ENCODE measurements at regions not wholly inside any gene's neighbourhood (a gene's known extent, or its start where the extent isn't known, plus 50 kb on each side); places are given as distances from the start of the nearest gene placed in this dataset.
"Not testable (repeated sequence)": the region's sequence is repeated elsewhere in the genome, so short reads cannot be mapped to it uniquely, and the experiment has no call there.

DNA sequence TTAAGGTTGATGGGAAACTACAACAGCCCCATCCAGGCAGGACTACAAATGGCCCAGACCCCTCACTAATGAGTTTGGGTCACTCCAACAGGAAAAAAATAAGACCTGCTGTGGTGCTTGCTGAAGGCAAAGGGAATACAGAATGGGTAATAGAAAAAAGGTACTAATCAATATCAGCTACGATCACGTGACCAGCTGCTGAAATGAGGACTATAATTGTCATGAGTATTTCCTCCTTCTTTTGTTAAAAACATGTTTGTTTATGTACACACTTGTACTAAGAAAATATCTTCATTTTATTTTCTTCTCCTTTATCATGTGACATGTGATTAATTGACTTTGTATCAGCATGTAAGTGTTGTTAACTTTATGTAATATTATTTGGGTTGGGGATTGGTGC is 199.9 kb downstream of the GJA1 start:
- TF ChIP-seq, protein P1, sequence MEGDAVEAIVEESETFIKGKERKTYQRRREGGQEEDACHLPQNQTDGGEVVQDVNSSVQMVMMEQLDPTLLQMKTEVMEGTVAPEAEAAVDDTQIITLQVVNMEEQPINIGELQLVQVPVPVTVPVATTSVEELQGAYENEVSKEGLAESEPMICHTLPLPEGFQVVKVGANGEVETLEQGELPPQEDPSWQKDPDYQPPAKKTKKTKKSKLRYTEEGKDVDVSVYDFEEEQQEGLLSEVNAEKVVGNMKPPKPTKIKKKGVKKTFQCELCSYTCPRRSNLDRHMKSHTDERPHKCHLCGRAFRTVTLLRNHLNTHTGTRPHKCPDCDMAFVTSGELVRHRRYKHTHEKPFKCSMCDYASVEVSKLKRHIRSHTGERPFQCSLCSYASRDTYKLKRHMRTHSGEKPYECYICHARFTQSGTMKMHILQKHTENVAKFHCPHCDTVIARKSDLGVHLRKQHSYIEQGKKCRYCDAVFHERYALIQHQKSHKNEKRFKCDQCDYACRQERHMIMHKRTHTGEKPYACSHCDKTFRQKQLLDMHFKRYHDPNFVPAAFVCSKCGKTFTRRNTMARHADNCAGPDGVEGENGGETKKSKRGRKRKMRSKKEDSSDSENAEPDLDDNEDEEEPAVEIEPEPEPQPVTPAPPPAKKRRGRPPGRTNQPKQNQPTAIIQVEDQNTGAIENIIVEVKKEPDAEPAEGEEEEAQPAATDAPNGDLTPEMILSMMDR (conservative IDR thresholded peaks at IDR 0.05; ENCODE audit: low read depth): no peak
- POLR2A ChIA-PET (ENCODE audit: low non-redundant PET): no interaction called here
- no peak for DNase-seq (ENCODE audit: low spot score)
- CTCF ChIA-PET: no interaction called here
- H3K27ac ChIP-seq: no peak overlapping the region

DNA sequence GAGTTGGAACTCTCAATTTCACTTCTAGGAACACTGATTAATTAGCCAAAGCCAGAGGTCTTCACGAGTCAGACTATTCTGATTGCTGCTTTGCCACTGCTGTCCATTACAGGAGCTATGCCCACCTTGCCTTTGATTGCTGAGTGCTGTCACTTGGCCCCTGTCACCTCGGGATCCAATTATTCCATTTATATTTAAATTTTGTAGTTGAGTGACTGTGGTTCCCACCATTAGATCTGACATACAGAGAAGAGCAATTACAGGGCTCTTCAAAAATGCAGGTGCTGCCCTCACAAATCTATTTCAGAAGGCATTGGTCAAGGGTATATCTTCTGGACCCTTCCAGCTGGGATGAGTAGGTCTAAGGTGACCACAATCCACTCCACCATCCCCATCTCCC is 200.8 kb downstream of the GJA1 start:
- POLR2A ChIA-PET (ENCODE audit: low non-redundant PET); H3K27ac ChIP-seq; DNase-seq (ENCODE audit: low spot score); CTCF ChIA-PET: not testable (repeated sequence)

DNA sequence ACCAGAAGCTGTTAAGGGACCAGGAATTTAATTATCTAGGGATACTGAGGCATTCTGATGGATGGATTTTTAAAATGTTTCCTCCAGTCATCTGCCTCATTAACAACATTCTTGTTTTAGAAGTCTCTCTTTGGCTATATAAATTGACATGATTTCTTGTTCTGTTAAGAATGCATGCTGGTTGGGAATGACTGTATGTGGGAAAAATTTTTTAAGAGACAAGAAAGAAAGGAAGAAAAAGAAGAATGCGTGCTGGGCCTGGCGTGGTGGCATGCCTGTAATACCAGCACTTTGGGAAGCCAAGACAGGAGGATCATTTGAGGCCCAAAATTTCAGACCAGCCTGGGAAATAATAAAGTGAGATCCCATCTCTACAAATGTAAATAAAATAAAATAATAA is 203.6 kb downstream of the GJA1 start:
- TF ChIP-seq, protein P1 (conservative IDR thresholded peaks at IDR 0.05; ENCODE audit: low read depth): no peak
- DNase-seq (ENCODE audit: low spot score): no peak
- H3K27ac ChIP-seq: no peak overlapping the region
- CTCF ChIA-PET: no interaction called here
- POLR2A ChIA-PET (ENCODE audit: low non-redundant PET): no interaction called here

DNA sequence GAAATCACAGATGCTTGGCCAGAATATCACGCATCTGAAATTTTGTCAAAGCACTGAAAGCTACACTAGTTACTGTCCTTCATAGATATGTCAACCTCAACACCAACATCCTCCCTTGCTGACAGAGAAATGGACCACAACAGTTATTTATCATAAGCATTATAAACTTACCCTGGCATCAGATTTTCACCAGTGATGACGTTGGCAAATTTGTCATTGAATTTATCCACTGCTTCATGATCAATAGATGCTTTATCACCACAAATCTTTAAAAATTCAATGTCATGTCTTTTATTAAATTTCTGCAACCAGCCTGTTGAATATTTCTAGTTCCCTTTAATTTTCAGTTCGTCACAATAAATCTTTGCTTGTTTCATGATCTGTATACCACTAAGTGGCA is 205.7 kb downstream of the GJA1 start:
- no peak overlapping the region for H3K27ac ChIP-seq
- no peak for DNase-seq (ENCODE audit: low spot score)
- CTCF ChIA-PET: no interaction called here
- POLR2A ChIA-PET (ENCODE audit: low non-redundant PET): no interaction called here
- TF ChIP-seq, protein P1 (conservative IDR thresholded peaks at IDR 0.05; ENCODE audit: low read depth): no peak

DNA sequence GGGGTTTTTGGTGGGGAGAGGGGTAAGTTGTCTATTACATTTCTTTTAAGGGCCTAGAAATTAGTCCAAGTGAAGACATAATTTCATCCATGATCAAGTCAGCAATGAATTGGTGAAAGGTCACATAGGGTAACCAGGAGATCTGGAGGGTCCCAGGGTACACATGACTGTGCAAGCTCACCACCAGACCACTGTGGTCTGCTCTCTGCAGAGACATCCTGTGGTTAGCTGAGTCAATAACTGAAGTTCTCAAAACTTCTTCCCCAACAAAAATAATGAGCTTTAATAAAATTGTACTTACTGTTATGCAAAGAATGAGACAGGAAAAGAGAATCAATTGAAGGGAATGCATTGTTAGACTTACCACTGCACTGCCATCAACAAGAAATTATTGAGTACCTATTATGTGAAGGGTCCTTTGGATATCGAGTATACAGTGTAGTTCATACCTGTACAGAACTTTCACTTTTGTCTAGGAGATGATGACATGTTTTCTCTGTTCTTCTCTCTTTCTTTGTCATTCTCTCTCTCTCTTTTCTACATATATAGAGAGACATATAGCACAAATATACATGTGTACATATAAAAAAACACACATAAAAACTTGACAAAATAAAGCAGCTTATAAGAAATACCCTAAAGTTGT is 209.8 kb downstream of the GJA1 start:
- no peak overlapping the region for H3K27ac ChIP-seq
- ChIA-PET POLR2A (ENCODE audit: low non-redundant PET) (no interaction called here), CTCF (no interaction called here)
- DNase-seq (ENCODE audit: low spot score): no peak
- TF ChIP-seq, protein P1 (conservative IDR thresholded peaks at IDR 0.05; ENCODE audit: low read depth): no peak

DNA sequence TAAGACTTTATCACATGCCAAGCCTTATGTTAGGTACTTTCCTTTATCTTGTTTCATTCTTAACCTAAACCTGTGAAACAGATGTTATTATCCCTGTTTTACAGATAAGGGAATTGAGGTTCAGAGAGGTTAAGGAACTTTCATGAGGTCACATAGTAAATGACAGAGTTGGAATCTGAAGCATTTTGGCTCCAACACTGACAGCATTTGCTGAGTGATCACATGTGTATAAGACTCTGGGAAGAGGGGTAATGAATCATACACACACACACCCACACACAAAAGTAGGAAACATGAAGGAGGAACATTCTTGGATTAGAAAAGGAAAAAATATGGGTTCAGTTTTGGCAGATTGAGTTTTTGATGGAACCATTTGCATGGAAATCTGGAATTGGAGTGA is 212.5 kb downstream of the GJA1 start:
- CTCF ChIA-PET: no interaction called here
- TF ChIP-seq, protein P1 (conservative IDR thresholded peaks at IDR 0.05; ENCODE audit: low read depth): no peak
- H3K27ac ChIP-seq: no peak overlapping the region
- POLR2A ChIA-PET (ENCODE audit: low non-redundant PET): no interaction called here
- peak; percentile 20 for DNase-seq (ENCODE audit: low spot score)

DNA sequence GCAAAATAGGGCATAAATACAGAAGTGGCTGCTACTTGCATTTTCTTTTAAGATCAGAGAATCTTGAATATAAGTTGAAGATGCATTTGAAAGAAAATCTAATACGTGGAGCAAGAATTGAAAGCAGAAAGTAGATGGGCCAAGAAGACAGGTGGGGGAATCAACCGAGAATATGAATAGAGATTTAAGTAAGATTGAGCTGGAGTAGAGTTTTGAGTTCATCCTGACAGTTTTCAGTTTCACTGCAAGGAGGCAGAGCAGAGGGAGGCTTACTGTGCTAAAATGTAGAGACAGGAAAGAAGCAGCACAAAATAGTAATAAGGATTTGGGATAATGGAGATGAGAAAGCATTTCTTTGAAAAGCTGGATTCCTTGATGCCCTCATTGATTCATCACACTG is 214.5 kb downstream of the GJA1 start:
- TF ChIP-seq, protein P1 (conservative IDR thresholded peaks at IDR 0.05; ENCODE audit: low read depth): no peak
- CTCF ChIA-PET: no interaction called here
- no peak for DNase-seq (ENCODE audit: low spot score)
- no peak overlapping the region for H3K27ac ChIP-seq
- POLR2A ChIA-PET (ENCODE audit: low non-redundant PET): no interaction called here

Measured in RWPE1 (cell line).